ENCODE measurements at regions not wholly inside any gene's neighbourhood (a gene's known extent, or its start where the extent isn't known, plus 50 kb on each side); places are given as distances from the start of the nearest gene placed in this dataset.

GRCh38 chr2:83233326-83233725 lies 1225.8 kb downstream of the SUCLG1 start:
- POLR2A ChIA-PET (ENCODE audit: low non-redundant PET) = no interaction called here
- H3K4me3 ChIP-seq (ENCODE audit: low read depth, low read length, poor library complexity, severe bottlenecking) = no peak overlapping the region
- H3K27ac ChIP-seq (ENCODE audit: low read depth, low read length, poor library complexity, severe bottlenecking) = no peak overlapping the region
- no peaks in the 10 kb centered on the region for H3K27me3 ChIP-seq (replicated peaks; ENCODE audit: insufficient read depth, low read depth, low read length, poor library complexity)
- CTCF ChIA-PET = no interaction called here
- BruUV-seq (replicated peaks) = no TSS peak
- H3K4me1 ChIP-seq (ENCODE audit: insufficient read depth, low read length, poor library complexity, severe bottlenecking) = no peaks in the 10 kb centered on the region
- no peaks in the 10 kb centered on the region for H3K36me3 ChIP-seq (ENCODE audit: insufficient read depth, low read length, poor library complexity, severe bottlenecking)
- intact Hi-C loops (cut with micrococcal nuclease; ENCODE audit: unreplicated experiment) = no loop called here
- H3K9me3 ChIP-seq (ENCODE audit: low read depth, low read length, poor library complexity, severe bottlenecking) = peaks cover 24% of the 10 kb centered on the region
- DNase-seq (ENCODE audit: low spot score) = no peak
- no peak for TF ChIP-seq EZH2 (IDR thresholded peaks at IDR 0.05; ENCODE audit: borderline replicate concordance, low read depth, low read length, poor library complexity, severe bottlenecking)
- no peak for TF ChIP-seq CTCF (conservative IDR thresholded peaks at IDR 0.05; ENCODE audit: low read depth, low read length)

GRCh38 chr2:83229443-83229842 lies 1229.6 kb downstream of the SUCLG1 start:
- no peak for DNase-seq (ENCODE audit: low spot score)
- BruUV-seq (replicated peaks) = no TSS peak
- H3K4me1 ChIP-seq (ENCODE audit: insufficient read depth, low read length, poor library complexity, severe bottlenecking) = no peaks in the 10 kb centered on the region
- TF ChIP-seq CTCF (conservative IDR thresholded peaks at IDR 0.05; ENCODE audit: low read depth, low read length) (no peak), EZH2 (IDR thresholded peaks at IDR 0.05; ENCODE audit: borderline replicate concordance, low read depth, low read length, poor library complexity, severe bottlenecking) (no peak)
- H3K27me3 ChIP-seq (replicated peaks; ENCODE audit: insufficient read depth, low read depth, low read length, poor library complexity) = no peaks in the 10 kb centered on the region
- no peak overlapping the region for H3K4me3 ChIP-seq (ENCODE audit: low read depth, low read length, poor library complexity, severe bottlenecking)
- peaks cover 28% of the 10 kb centered on the region for H3K9me3 ChIP-seq (ENCODE audit: low read depth, low read length, poor library complexity, severe bottlenecking)
- CTCF ChIA-PET = no interaction called here
- intact Hi-C loops (cut with micrococcal nuclease; ENCODE audit: unreplicated experiment) = no loop called here
- no peak overlapping the region for H3K27ac ChIP-seq (ENCODE audit: low read depth, low read length, poor library complexity, severe bottlenecking)
- H3K36me3 ChIP-seq (ENCODE audit: insufficient read depth, low read length, poor library complexity, severe bottlenecking) = no peaks in the 10 kb centered on the region
- POLR2A ChIA-PET (ENCODE audit: low non-redundant PET) = no interaction called here

- no peak for TF ChIP-seq EZH2 (IDR thresholded peaks at IDR 0.05; ENCODE audit: borderline replicate concordance, low read depth, low read length, poor library complexity, severe bottlenecking)
- TF ChIP-seq CTCF (conservative IDR thresholded peaks at IDR 0.05; ENCODE audit: low read depth, low read length) = no peak
- no peak overlapping the region for H3K4me3 ChIP-seq (ENCODE audit: low read depth, low read length, poor library complexity, severe bottlenecking)
- H3K9me3 ChIP-seq (ENCODE audit: low read depth, low read length, poor library complexity, severe bottlenecking) = peaks cover 18% of the 10 kb centered on the region
- intact Hi-C loops (cut with micrococcal nuclease; ENCODE audit: unreplicated experiment) = no loop called here
- CTCF ChIA-PET = no interaction called here
- no TSS peak for BruUV-seq (replicated peaks)
- no peaks in the 10 kb centered on the region for H3K4me1 ChIP-seq (ENCODE audit: insufficient read depth, low read length, poor library complexity, severe bottlenecking)
- POLR2A ChIA-PET (ENCODE audit: low non-redundant PET) = no interaction called here
- H3K27me3 ChIP-seq (replicated peaks; ENCODE audit: insufficient read depth, low read depth, low read length, poor library complexity) = no peaks in the 10 kb centered on the region
- H3K27ac ChIP-seq (ENCODE audit: low read depth, low read length, poor library complexity, severe bottlenecking) = no peak overlapping the region
- DNase-seq (ENCODE audit: low spot score) = no peak
- H3K36me3 ChIP-seq (ENCODE audit: insufficient read depth, low read length, poor library complexity, severe bottlenecking) = no peaks in the 10 kb centered on the region
Observed at GRCh38 chr2:83224591-83225200, 1234.4 kb downstream of the SUCLG1 start.

All from A673 (cell line).